GM23248 (cell line): ENCODE measurements at regions not wholly inside any gene's neighbourhood (a gene's known extent, or its start where the extent isn't known, plus 50 kb on each side); places are given as distances from the start of the nearest gene placed in this dataset.

Experiments
- EZH2 ChIP-seq: fragments of 200-600 bp; sonication (generic); IDR thresholded peaks from 2 replicates; pipeline ENCODE4 v1.6.1; 2018; ENCODE audit warnings: antibody characterized with exemption, mild to moderate bottlenecking; ENCODE audit not compliant: insufficient read depth, poor library complexity, severe bottlenecking
- EZH2phosphoT487 ChIP-seq: fragments of 200-600 bp; sonication (generic); IDR thresholded peaks from 2 replicates; pipeline ENCODE4 v1.6.1; 2018; ENCODE audit warnings: antibody characterized with exemption, moderate library complexity, mild to moderate bottlenecking, low read depth; ENCODE audit not compliant: insufficient read depth

DNA sequence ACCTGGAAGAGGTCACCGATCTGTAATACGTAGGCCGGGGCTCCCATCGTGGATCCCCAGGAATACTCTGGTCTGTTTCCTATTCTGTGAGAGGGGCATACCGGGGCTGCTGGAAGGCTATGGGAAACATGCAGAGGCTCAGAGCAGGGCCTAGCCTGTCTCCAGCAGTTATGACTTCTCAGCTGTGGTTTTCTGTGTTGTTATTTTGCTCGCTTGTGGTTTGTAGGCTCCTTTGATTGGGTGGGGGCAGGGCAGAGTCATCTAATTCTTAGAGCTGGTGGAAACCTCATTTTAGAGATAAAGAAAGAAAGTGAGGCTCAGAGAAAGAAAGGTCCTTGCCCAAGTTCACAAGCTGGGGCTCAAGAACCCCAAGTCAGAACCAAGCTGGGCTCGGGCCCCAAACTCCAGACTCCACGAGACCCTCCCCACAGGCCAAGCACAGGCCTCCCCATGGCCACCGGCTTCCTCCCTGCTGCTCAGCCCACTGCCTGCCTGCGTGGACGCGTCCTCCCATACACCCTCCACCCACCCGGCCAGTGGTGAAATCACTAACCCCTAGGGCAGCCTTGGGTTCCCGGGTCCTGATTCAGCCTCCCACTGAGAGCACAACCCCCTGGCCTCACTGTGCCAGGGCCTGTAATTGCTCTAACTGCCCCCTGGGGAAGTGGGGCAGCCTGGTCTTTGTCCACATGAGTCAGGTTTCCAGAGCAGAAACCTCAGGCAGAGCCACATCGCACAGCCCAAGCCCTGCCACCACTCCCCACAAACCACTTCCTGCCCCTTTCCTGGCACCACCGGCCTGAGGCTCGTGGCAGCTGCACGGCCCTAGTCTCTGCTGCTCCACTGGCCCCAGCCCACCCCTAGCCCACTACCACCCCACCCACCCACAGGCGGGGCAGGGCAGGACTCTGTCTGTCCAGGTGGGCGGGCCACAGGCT, 270.8 kb downstream of the UACA start:
- TF ChIP-seq EZH2: no peak
- TF ChIP-seq EZH2phosphoT487: 0 out of 2 replicates have a peak, but pooled peaks have one; percentile 40
